ENCODE measurements at regions not wholly inside any gene's neighbourhood (a gene's known extent, or its start where the extent isn't known, plus 50 kb on each side); places are given as distances from the start of the nearest gene placed in this dataset.

DNA sequence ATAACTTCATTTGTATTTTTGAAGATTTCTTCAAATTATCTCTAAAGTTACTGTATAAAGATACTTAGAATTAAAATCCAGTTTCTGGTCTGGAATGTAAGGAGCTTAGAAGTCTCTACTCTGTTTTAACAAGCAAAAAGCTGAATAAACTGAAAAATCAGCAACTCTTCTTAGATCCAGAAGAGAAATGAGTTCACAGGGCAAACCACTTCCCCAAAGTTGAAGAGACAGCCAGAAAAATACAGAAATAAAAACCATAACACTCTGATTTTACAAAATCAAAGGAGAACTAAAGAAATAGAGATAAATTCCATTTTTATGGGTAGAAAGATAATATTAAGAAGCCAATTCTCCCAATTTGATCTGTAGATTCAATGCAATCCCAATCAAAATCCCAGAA is 1166.8 kb downstream of the ADGRL3 start:
- no peaks in the 10 kb centered on the region for H3F3A ChIP-seq (ENCODE audit: control insufficient read depth, insufficient read depth)
- no peaks in the 10 kb centered on the region for H3K4me1 ChIP-seq (ENCODE audit: control insufficient read depth, low read length)
- H3K9me3 ChIP-seq (ENCODE audit: control insufficient read depth, insufficient read depth, low read length): no peaks in the 10 kb centered on the region
- TF ChIP-seq EZH2phosphoT487 (IDR thresholded peaks at IDR 0.05; ENCODE audit: borderline replicate concordance, low read length): no peak
- TF ChIP-seq, protein P1, sequence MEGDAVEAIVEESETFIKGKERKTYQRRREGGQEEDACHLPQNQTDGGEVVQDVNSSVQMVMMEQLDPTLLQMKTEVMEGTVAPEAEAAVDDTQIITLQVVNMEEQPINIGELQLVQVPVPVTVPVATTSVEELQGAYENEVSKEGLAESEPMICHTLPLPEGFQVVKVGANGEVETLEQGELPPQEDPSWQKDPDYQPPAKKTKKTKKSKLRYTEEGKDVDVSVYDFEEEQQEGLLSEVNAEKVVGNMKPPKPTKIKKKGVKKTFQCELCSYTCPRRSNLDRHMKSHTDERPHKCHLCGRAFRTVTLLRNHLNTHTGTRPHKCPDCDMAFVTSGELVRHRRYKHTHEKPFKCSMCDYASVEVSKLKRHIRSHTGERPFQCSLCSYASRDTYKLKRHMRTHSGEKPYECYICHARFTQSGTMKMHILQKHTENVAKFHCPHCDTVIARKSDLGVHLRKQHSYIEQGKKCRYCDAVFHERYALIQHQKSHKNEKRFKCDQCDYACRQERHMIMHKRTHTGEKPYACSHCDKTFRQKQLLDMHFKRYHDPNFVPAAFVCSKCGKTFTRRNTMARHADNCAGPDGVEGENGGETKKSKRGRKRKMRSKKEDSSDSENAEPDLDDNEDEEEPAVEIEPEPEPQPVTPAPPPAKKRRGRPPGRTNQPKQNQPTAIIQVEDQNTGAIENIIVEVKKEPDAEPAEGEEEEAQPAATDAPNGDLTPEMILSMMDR (IDR thresholded peaks at IDR 0.05; ENCODE audit: low read depth, low read length, poor library complexity, severe bottlenecking): no peak
- H3K27ac ChIP-seq (ENCODE audit: low read depth, low read length): no peak overlapping the region
- no peak overlapping the region for H3K4me3 ChIP-seq (ENCODE audit: low read length)
- no peaks in the 10 kb centered on the region for H3K36me3 ChIP-seq (ENCODE audit: control insufficient read depth, low read length)
- H4K20me1 ChIP-seq (ENCODE audit: control insufficient read depth, insufficient read depth, low read depth, low read length): no peaks in the 10 kb centered on the region
- no peaks in the 10 kb centered on the region for H3K79me2 ChIP-seq (ENCODE audit: control insufficient read depth, low read length)
- no peaks in the 10 kb centered on the region for H3K9me2 ChIP-seq (replicated peaks; ENCODE audit: control insufficient read depth, low read length)
- no peaks in the 10 kb centered on the region for H3K27me3 ChIP-seq (ENCODE audit: control insufficient read depth, low read length)
- no peak overlapping the region for H3K4me2 ChIP-seq (ENCODE audit: low read length)

DNA sequence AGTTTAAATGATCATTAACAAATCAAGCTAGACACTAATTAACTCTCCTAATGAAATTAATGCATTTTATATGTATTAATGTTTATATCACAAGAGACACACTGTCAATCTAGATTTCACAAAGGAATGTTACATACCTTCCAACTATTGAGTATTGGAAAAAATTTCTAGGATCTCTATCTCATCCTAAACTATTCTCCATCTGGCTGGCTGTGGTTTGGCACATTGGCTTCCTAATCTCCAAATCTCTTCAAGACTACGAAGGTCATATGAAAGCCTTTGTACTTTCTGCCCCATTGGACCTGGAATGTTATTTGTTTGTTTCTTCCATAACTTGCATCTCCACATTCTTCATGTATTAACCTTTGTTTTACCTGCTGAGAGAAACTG is 1160.0 kb downstream of the ADGRL3 start:
- no peaks in the 10 kb centered on the region for H3K36me3 ChIP-seq (ENCODE audit: control insufficient read depth, low read length)
- TF ChIP-seq, protein P1 (IDR thresholded peaks at IDR 0.05; ENCODE audit: low read depth, low read length, poor library complexity, severe bottlenecking): no peak
- no peak for TF ChIP-seq EZH2phosphoT487 (IDR thresholded peaks at IDR 0.05; ENCODE audit: borderline replicate concordance, low read length)
- no peaks in the 10 kb centered on the region for H3K9me3 ChIP-seq (ENCODE audit: control insufficient read depth, insufficient read depth, low read length)
- H3K4me1 ChIP-seq (ENCODE audit: control insufficient read depth, low read length): no peaks in the 10 kb centered on the region
- no peak overlapping the region for H3K27ac ChIP-seq (ENCODE audit: low read depth, low read length)
- no peak overlapping the region for H3K4me3 ChIP-seq (ENCODE audit: low read length)
- no peaks in the 10 kb centered on the region for H3K79me2 ChIP-seq (ENCODE audit: control insufficient read depth, low read length)
- no peak overlapping the region for H3K4me2 ChIP-seq (ENCODE audit: low read length)
- H3F3A ChIP-seq (ENCODE audit: control insufficient read depth, insufficient read depth): no peaks in the 10 kb centered on the region
- no peaks in the 10 kb centered on the region for H4K20me1 ChIP-seq (ENCODE audit: control insufficient read depth, insufficient read depth, low read depth, low read length)
- no peaks in the 10 kb centered on the region for H3K27me3 ChIP-seq (ENCODE audit: control insufficient read depth, low read length)
- no peaks in the 10 kb centered on the region for H3K9me2 ChIP-seq (replicated peaks; ENCODE audit: control insufficient read depth, low read length)

DNA sequence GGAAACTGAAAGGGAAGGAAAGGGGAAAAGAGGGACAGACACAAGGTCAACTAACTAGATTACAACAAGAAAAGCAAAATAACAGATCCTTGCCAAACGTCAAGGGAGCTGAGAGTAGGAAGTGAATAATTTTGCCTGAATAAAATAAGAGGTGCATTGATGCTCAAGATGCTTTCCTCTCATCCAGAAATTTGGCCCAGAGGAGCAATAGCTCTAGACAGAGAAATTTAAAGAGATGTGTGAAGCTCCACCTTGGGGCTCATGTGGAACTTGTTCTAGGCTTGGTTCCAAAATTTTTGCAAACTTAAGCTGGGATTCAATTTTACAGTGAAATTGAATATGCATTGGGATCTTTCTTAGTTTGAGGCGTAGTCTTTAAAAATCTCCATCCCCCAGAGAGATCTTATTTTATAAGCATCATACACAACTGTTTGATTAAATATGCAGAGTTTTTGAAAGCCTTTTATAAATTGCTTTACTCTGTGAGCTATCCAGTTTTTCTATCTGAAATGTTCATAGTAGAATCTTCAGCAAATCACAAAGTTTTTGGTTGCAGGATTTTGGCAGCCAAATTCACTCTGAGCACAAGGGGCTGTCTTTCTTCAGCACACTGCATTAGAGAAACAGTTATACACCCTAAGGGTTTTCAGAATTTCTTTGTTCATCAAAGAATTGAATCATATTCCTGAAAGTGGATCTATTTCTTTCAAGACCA is 1159.5 kb downstream of the ADGRL3 start:
- no peak for TF ChIP-seq EZH2phosphoT487 (IDR thresholded peaks at IDR 0.05; ENCODE audit: borderline replicate concordance, low read length)
- no peak overlapping the region for H3K4me3 ChIP-seq (ENCODE audit: low read length)
- no peaks in the 10 kb centered on the region for H3K27me3 ChIP-seq (ENCODE audit: control insufficient read depth, low read length)
- H3K36me3 ChIP-seq (ENCODE audit: control insufficient read depth, low read length): no peaks in the 10 kb centered on the region
- H3K27ac ChIP-seq (ENCODE audit: low read depth, low read length): no peak overlapping the region
- H3K4me1 ChIP-seq (ENCODE audit: control insufficient read depth, low read length): no peaks in the 10 kb centered on the region
- H3K9me3 ChIP-seq (ENCODE audit: control insufficient read depth, insufficient read depth, low read length): no peaks in the 10 kb centered on the region
- H4K20me1 ChIP-seq (ENCODE audit: control insufficient read depth, insufficient read depth, low read depth, low read length): no peaks in the 10 kb centered on the region
- H3F3A ChIP-seq (ENCODE audit: control insufficient read depth, insufficient read depth): no peaks in the 10 kb centered on the region
- no peaks in the 10 kb centered on the region for H3K79me2 ChIP-seq (ENCODE audit: control insufficient read depth, low read length)
- H3K9me2 ChIP-seq (replicated peaks; ENCODE audit: control insufficient read depth, low read length): no peaks in the 10 kb centered on the region
- no peak overlapping the region for H3K4me2 ChIP-seq (ENCODE audit: low read length)

DNA sequence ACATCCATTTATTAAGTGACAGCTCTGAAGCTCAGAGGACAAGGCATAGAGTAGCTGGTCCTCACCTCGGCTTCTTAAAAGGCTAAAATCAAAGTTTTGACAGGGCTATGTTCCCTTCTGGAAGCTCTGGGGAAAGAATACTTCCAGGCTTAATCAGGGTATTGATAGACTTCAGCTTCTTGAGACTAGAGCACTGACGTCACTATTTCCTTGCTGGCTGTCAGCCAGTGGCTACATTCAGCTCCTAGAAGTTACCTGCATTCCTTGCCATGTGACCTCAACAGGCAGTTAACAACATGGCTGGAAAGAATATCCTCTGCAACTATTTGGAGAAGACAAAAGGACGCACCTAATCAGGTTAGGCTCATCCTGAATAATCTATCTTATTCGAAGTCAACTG is 1144.8 kb downstream of the ADGRL3 start:
- Histone ChIP-seq H3K9me2 (replicated peaks; ENCODE audit: control insufficient read depth, low read length) (no peaks in the 10 kb centered on the region), H3K9me3 (ENCODE audit: control insufficient read depth, insufficient read depth, low read length) (peaks cover 3% of the 10 kb centered on the region; the same call in 1 of the 2 replicates), H3K27me3 (ENCODE audit: control insufficient read depth, low read length) (no peaks in the 10 kb centered on the region), H3F3A (ENCODE audit: control insufficient read depth, insufficient read depth) (no peaks in the 10 kb centered on the region), H3K27ac (ENCODE audit: low read depth, low read length) (no peak overlapping the region), H3K79me2 (ENCODE audit: control insufficient read depth, low read length) (no peaks in the 10 kb centered on the region), H3K36me3 (ENCODE audit: control insufficient read depth, low read length) (no peaks in the 10 kb centered on the region), H3K4me1 (ENCODE audit: control insufficient read depth, low read length) (no peaks in the 10 kb centered on the region), H3K4me2 (ENCODE audit: low read length) (no peak overlapping the region), H3K4me3 (ENCODE audit: low read length) (no peak overlapping the region), H4K20me1 (ENCODE audit: control insufficient read depth, insufficient read depth, low read depth, low read length) (no peaks in the 10 kb centered on the region)
- TF ChIP-seq, protein P1 (IDR thresholded peaks at IDR 0.05; ENCODE audit: low read depth, low read length, poor library complexity, severe bottlenecking): no peak
- TF ChIP-seq EZH2phosphoT487 (IDR thresholded peaks at IDR 0.05; ENCODE audit: borderline replicate concordance, low read length): no peak

Data from DOHH2 (cell line).